OCI-LY7 (cell line): ENCODE measurements at regions not wholly inside any gene's neighbourhood (a gene's known extent, or its start where the extent isn't known, plus 50 kb on each side); places are given as distances from the start of the nearest gene placed in this dataset.

Experiments
- BruUV-seq: library from RNA; stranded (reverse); fragments of 400-500 nt; replicated peaks from 2 replicates; lab custom pipeline; 2021; lab: Mats Ljungman, UMichigan
- CTCF ChIA-PET: fragments of 300-600 bp; sonication (Branson Sonifier 250); formaldehyde crosslinking; loops from one replicate; lab custom pipeline; 2022; ENCODE audit warnings: antibody characterized with exemption; ENCODE audit not compliant: unreplicated experiment; lab: Charles Lee
- POLR2A ChIA-PET: fragments of 300-600 bp; sonication (Branson Sonifier 250); formaldehyde crosslinking; loops from one replicate; lab custom pipeline; 2022; ENCODE audit warnings: antibody characterized with exemption; lab: Charles Lee
- DNase-seq: peaks from one replicate; pipeline ENCODE4 v3.0.0-alpha.2; 2015; ENCODE audit warnings: low spot score
- H2AFZ ChIP-seq: fragments of 200-600 bp; sonication (generic), shearing (Covaris generic); 2 replicates; pipeline ENCODE4 v1.6.1; 2014; ENCODE audit warnings: mild to moderate bottlenecking, antibody characterized with exemption, low read length, moderate library complexity
- H3K27ac ChIP-seq: fragments of 200-600 bp; sonication (generic); 2 replicates; pipeline ENCODE4 v1.5.1; 2014; ENCODE audit warnings: mixed run types, low read depth, mild to moderate bottlenecking, moderate library complexity, low read length, inconsistent platforms; ENCODE audit not compliant: poor library complexity, severe bottlenecking
- H3K36me3 ChIP-seq: fragments of 200-600 bp; sonication (generic); 2 replicates; pipeline ENCODE4 v1.6.1; 2014; ENCODE audit warnings: mild to moderate bottlenecking, antibody characterized with exemption, low read length, moderate library complexity, mixed read lengths; ENCODE audit not compliant: insufficient read depth
- H3K4me1 ChIP-seq: fragments of 200-600 bp; sonication (generic); 2 replicates; pipeline ENCODE4 v1.5.1; 2014; ENCODE audit warnings: mild to moderate bottlenecking, low read length; ENCODE audit not compliant: insufficient read depth, poor library complexity, severe bottlenecking
- H3K4me2 ChIP-seq: fragments of 200-600 bp; sonication (generic); 2 replicates; pipeline ENCODE4 v1.6.1; 2014; ENCODE audit warnings: mild to moderate bottlenecking, low read length
- H3K4me3 ChIP-seq: fragments of 200-600 bp; sonication (generic); 2 replicates; pipeline ENCODE4 v1.5.1; 2014; ENCODE audit warnings: mild to moderate bottlenecking, low read depth, low read length; ENCODE audit not compliant: poor library complexity, severe bottlenecking
- H3K79me2 ChIP-seq: fragments of 200-600 bp; sonication (generic); 2 replicates; pipeline ENCODE4 v1.6.1; 2016; ENCODE audit warnings: low read depth, mild to moderate bottlenecking, low read length, moderate library complexity, mixed read lengths; ENCODE audit not compliant: insufficient read depth
- H3K9me2 ChIP-seq: fragments of 200-600 bp; sonication (generic); 2 replicates; pipeline ENCODE4 v1.6.1; 2016; ENCODE audit warnings: mild to moderate bottlenecking, low read length, mixed read lengths; ENCODE audit not compliant: insufficient read depth
- H3K9me3 ChIP-seq: fragments of 200-600 bp; sonication (generic); 2 replicates; pipeline ENCODE4 v1.6.1; 2014; ENCODE audit warnings: mild to moderate bottlenecking, mixed run types, low read length, mixed read lengths
- H4K20me1 ChIP-seq: fragments of 200-600 bp; sonication (generic); 2 replicates; pipeline ENCODE4 v1.6.1; 2014; ENCODE audit warnings: mild to moderate bottlenecking, antibody characterized with exemption, low read length, moderate library complexity, mixed read lengths; ENCODE audit not compliant: insufficient read depth
- CTCF ChIP-seq: fragments of 200-600 bp; sonication (generic); conservative IDR thresholded peaks from 2 replicates; pipeline ENCODE4 v1.5.1; 2014; ENCODE audit warnings: mild to moderate bottlenecking, antibody characterized with exemption, low read length, moderate library complexity, mixed read lengths
- EZH2phosphoT487 ChIP-seq: fragments of 200-600 bp; sonication (generic); IDR thresholded peaks from 2 replicates; pipeline ENCODE4 v1.6.1; 2018; ENCODE audit warnings: low read depth, borderline replicate concordance, mild to moderate bottlenecking, mixed run types, antibody characterized with exemption, low read length, moderate library complexity, mixed read lengths
- intact Hi-C: fragments of 100-400 bp; cut with micrococcal nuclease; formaldehyde crosslinking; loops from one replicate; pipeline ENCODE4 v1.10.0; 2022; ENCODE audit not compliant: unreplicated experiment

- H3K27ac ChIP-seq: no peak overlapping the region
- H3K9me2 ChIP-seq: no peaks in the 10 kb centered on the region
- H3K9me3 ChIP-seq: no peaks in the 10 kb centered on the region
- no peak overlapping the region for H3K4me3 ChIP-seq
- no peak for TF ChIP-seq CTCF
- no peak for TF ChIP-seq EZH2phosphoT487
- ChIA-PET POLR2A (interaction anchor here (1.6 kb wide), 1 partner anchor 16 kb away, joined by 4 read pairs; no protein-coding TSS in a partner anchor), CTCF (no interaction called here)
- DNase-seq: no peak
- H3K4me2 ChIP-seq: no peak overlapping the region
- no TSS peak for BruUV-seq
- peaks cover 10% of the 10 kb centered on the region for H3K4me1 ChIP-seq
- intact Hi-C loops: no loop called here
- H3K36me3 ChIP-seq: no peaks in the 10 kb centered on the region
- no peak overlapping the region for H2AFZ ChIP-seq
- H4K20me1 ChIP-seq: no peaks in the 10 kb centered on the region
- H3K79me2 ChIP-seq: no peaks in the 10 kb centered on the region
Observed at GRCh38 chr3:59263152-59263551, 213.3 kb upstream of the CFAP20DC start.

- CTCF ChIA-PET: no interaction called here
- H3K4me2 ChIP-seq: peak overlapping the region; percentile 41
- no peak overlapping the region for H3K4me3 ChIP-seq
- H3K27ac ChIP-seq: no peak overlapping the region
- no TSS peak for BruUV-seq
- DNase-seq: peak; percentile 17
- H3K79me2 ChIP-seq: no peaks in the 10 kb centered on the region
- no peaks in the 10 kb centered on the region for H3K9me3 ChIP-seq
- no peaks in the 10 kb centered on the region for H3K36me3 ChIP-seq
- no peak overlapping the region for H2AFZ ChIP-seq
- no peak for TF ChIP-seq EZH2phosphoT487
- no peak for TF ChIP-seq CTCF
- intact Hi-C loops: no loop called here
- no peaks in the 10 kb centered on the region for H4K20me1 ChIP-seq
- H3K4me1 ChIP-seq: peaks cover 10% of the 10 kb centered on the region
- POLR2A ChIA-PET: interaction anchor here (1.0 to 1.6 kb wide), 2 partner anchors 10 to 15 kb away, joined by 4 read pairs; no protein-coding TSS in a partner anchor
- H3K9me2 ChIP-seq: no peaks in the 10 kb centered on the region
Observed at GRCh38 chr3:59262076-59262498, 212.3 kb upstream of the CFAP20DC start.

- no TSS peak for BruUV-seq
- no peaks in the 10 kb centered on the region for H4K20me1 ChIP-seq
- DNase-seq: no peak
- no peak overlapping the region for H3K4me2 ChIP-seq
- H3K9me3 ChIP-seq: no peaks in the 10 kb centered on the region
- no peaks in the 10 kb centered on the region for H3K79me2 ChIP-seq
- ChIA-PET POLR2A (interaction anchor here (0.6 to 1.0 kb wide), 2 partner anchors 9 to 909 kb away, joined by 4 read pairs; no protein-coding TSS in a partner anchor), CTCF (no interaction called here)
- H3K27ac ChIP-seq: no peak overlapping the region
- TF ChIP-seq CTCF: no peak
- TF ChIP-seq EZH2phosphoT487: no peak
- peaks cover 10% of the 10 kb centered on the region for H3K4me1 ChIP-seq
- H3K4me3 ChIP-seq: no peak overlapping the region
- no peaks in the 10 kb centered on the region for H3K36me3 ChIP-seq
- no peaks in the 10 kb centered on the region for H3K9me2 ChIP-seq
- no peak overlapping the region for H2AFZ ChIP-seq
- intact Hi-C loops: no loop called here
Observed at GRCh38 chr3:59261009-59261408, 211.2 kb upstream of the CFAP20DC start.
